Right lobe of liver (tissue), 4 donors: ENCODE measurements at regions not wholly inside any gene's neighbourhood (a gene's known extent, or its start where the extent isn't known, plus 50 kb on each side); places are given as distances from the start of the nearest gene placed in this dataset.

Experiments
- CTCF ChIP-seq, 4 donors: fragments of 200-600 bp in 3 of 4; fragments of 450-650 bp in 1 of 4; IDR thresholded peaks; one replicate each; pipeline versions ENCODE4 v1.5.1 to v1.8.0; 2016 to 2022; ENCODE audit warnings: antibody characterized with exemption in 4 of 4, mild to moderate bottlenecking in 2 of 4
- POLR2A ChIP-seq: fragments of 450-650 bp; IDR thresholded peaks from one replicate; pipeline ENCODE4 v1.6.1; 2017; ENCODE audit warnings: antibody characterized with exemption, mild to moderate bottlenecking
- donor health status: DM: no; HTN: no; CAD: no.
- donor health status: DM: no; HTN: no; CAD: no.
- donor health status: DM: no; HTN: yes; CAD: no.

- TF ChIP-seq CTCF (IDR thresholded peaks at IDR 0.05) (no peak), POLR2A (no peak)
These were observed 263.2 kb upstream of the ZP4 start for GRCh38 chr1:238153939-238154338.
